ENCODE measurements at regions not wholly inside any gene's neighbourhood (a gene's known extent, or its start where the extent isn't known, plus 50 kb on each side); places are given as distances from the start of the nearest gene placed in this dataset.

DNA sequence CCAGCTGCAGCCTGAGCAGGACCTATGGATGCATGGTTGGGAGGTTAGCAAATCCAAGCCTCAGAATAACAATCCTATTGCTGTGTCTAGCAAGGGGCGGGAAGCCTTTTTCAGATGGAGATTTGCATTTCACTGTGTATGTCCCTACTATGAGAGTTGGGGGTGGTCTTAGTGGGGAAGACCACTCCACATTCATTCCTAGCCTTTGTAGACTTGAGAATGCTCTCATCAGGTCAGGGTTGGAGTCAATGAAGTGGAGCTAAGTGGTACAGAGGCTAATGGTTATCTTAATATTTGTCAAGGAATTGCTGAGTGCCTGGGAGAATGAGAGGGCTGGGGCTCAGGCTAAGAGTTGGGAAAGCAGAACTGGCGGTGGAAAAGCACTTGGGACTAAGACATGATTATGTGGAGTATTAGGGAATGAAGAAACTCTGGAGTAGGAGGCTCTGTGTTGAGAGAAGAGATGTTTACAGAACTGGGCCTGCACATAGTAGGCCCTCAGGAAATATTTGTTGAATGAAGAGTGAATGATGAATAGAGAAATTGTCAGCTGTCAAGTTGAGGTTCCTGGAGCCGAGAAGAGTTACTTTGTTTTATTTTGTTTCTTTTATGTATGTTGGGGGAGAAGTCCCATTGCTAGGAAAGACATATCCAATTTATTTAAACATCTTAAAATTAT, 175.5 kb upstream of the SPRY4 start:
- no peaks in the 10 kb centered on the region for H3K9me3 ChIP-seq (ENCODE audit: control insufficient read depth, low read length, poor library complexity, severe bottlenecking)
- no peak for ATAC-seq
- H3K27ac Mint-ChIP-seq, result no peak overlapping the region
- DNase-seq, result no peak
- H3K27me3 Mint-ChIP-seq, result no peaks in the 10 kb centered on the region
- no peaks in the 10 kb centered on the region for H3K4me1 Mint-ChIP-seq
- H3K4me3 Mint-ChIP-seq, result no peak overlapping the region
- H3K36me3 Mint-ChIP-seq (ENCODE audit: low read depth), result no peaks in the 10 kb centered on the region

- no peaks in the 10 kb centered on the region for H3K36me3 Mint-ChIP-seq (ENCODE audit: low read depth)
- H3K27ac Mint-ChIP-seq, result no peak overlapping the region
- H3K27me3 Mint-ChIP-seq, result no peaks in the 10 kb centered on the region
- no peak overlapping the region for H3K4me3 Mint-ChIP-seq
- H3K4me1 Mint-ChIP-seq, result no peaks in the 10 kb centered on the region
- ATAC-seq (no peak), DNase-seq (no peak)
- H3K9me3 ChIP-seq (ENCODE audit: control insufficient read depth, low read length, poor library complexity, severe bottlenecking), result no peaks in the 10 kb centered on the region
Observed at GRCh38 chr5:142499591-142500226, 174.9 kb upstream of the SPRY4 start.

- H3K27ac Mint-ChIP-seq, result no peak overlapping the region
- no peak for DNase-seq
- ATAC-seq, result no peak
- H3K4me1 Mint-ChIP-seq, result no peaks in the 10 kb centered on the region
- no peaks in the 10 kb centered on the region for H3K27me3 Mint-ChIP-seq
- no peaks in the 10 kb centered on the region for H3K9me3 ChIP-seq (ENCODE audit: control insufficient read depth, low read length, poor library complexity, severe bottlenecking)
- no peak overlapping the region for H3K4me3 Mint-ChIP-seq
- no peaks in the 10 kb centered on the region for H3K36me3 Mint-ChIP-seq (ENCODE audit: low read depth)
Observed at GRCh38 chr5:142498298-142498697, 173.5 kb upstream of the SPRY4 start.

GRCh38 chr5:142495531-142495930, 170.7 kb upstream of the SPRY4 start:
- Mint-ChIP-seq H3K4me3 (no peak overlapping the region), H3K27me3 (no peaks in the 10 kb centered on the region), H3K27ac (no peak overlapping the region), H3K36me3 (ENCODE audit: low read depth) (no peaks in the 10 kb centered on the region), H3K4me1 (no peaks in the 10 kb centered on the region)
- no peak for ATAC-seq
- H3K9me3 ChIP-seq (ENCODE audit: control insufficient read depth, low read length, poor library complexity, severe bottlenecking), result no peaks in the 10 kb centered on the region
- no peak for DNase-seq

DNA sequence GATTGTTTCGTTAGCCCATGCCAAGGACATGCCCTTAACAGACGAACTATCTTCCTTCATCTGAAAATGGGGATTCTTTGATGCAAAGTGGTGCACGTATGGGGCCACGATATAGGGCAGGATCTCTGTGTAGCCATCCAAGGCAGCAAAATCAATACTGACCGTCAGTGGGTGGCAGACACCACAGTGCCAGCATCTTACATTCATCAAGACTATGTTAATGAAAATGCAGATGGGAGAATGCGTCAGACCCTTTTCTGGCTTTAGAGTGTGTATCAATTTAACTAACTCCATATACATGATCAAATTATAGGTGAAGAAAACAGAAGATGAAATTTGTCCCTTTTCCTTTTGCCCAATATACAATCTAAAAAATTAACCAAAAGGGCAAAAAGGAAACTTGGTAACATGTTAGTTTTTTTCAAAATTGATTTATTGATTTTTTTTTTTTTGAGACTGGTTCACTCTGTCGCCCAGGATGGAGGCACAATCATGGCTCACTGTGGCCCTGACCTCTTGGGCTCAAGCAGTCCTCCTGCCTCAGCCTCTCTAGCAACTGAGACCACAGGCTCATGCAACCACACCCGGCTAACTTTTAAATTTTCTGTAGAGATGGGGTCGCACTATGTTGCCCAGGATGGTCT, 169.2 kb upstream of the SPRY4 start:
- Mint-ChIP-seq H3K4me1 (no peaks in the 10 kb centered on the region), H3K27me3 (no peaks in the 10 kb centered on the region)
- no peak for ATAC-seq

GRCh38 chr5:142492781-142493281, 168.0 kb upstream of the SPRY4 start:
- no peak for ATAC-seq
- no peak for DNase-seq
- no peaks in the 10 kb centered on the region for H3K9me3 ChIP-seq (ENCODE audit: control insufficient read depth, low read length, poor library complexity, severe bottlenecking)
- Mint-ChIP-seq H3K4me1 (no peaks in the 10 kb centered on the region), H3K27ac (no peak overlapping the region), H3K36me3 (ENCODE audit: low read depth) (no peaks in the 10 kb centered on the region), H3K27me3 (no peaks in the 10 kb centered on the region), H3K4me3 (no peak overlapping the region)

More for the DNA sequence above, 169.2 kb upstream of the SPRY4 start:
- H3K36me3 Mint-ChIP-seq (ENCODE audit: low read depth), result no peaks in the 10 kb centered on the region
- no peaks in the 10 kb centered on the region for H3K9me3 ChIP-seq (ENCODE audit: control insufficient read depth, low read length, poor library complexity, severe bottlenecking)
- no peak overlapping the region for H3K27ac Mint-ChIP-seq
- DNase-seq, result no peak
- H3K4me3 Mint-ChIP-seq, result no peak overlapping the region

DNA sequence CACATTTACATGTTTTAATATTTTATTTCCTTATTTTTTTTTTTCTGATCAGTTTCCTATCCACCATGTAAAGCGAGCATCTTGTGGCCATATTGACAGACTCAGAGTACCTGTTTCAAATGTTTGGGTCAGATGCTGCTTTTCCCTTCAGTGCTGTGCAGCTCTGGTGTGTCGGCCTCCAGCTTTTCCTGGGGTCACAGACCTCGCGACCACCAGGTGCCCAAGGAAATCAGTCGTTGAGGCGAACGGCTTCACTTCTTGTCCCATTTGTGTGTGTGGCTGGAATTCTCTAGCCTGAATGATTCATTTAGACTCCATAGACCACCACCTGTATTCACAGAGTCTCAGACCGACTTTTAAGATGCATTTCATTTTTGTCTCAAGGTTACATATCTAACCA, 166.9 kb upstream of the SPRY4 start:
- H3K9me3 ChIP-seq (ENCODE audit: control insufficient read depth, low read length, poor library complexity, severe bottlenecking), result no peaks in the 10 kb centered on the region
- H3K4me3 Mint-ChIP-seq, result no peak overlapping the region
- H3K27ac Mint-ChIP-seq, result no peak overlapping the region
- H3K36me3 Mint-ChIP-seq (ENCODE audit: low read depth), result no peaks in the 10 kb centered on the region
- no peak for ATAC-seq
- DNase-seq, result no peak
- H3K27me3 Mint-ChIP-seq, result no peaks in the 10 kb centered on the region
- H3K4me1 Mint-ChIP-seq, result no peaks in the 10 kb centered on the region

- no peaks in the 10 kb centered on the region for H3K4me1 Mint-ChIP-seq
- DNase-seq, result no peak
- no peaks in the 10 kb centered on the region for H3K27me3 Mint-ChIP-seq
- no peaks in the 10 kb centered on the region for H3K36me3 Mint-ChIP-seq (ENCODE audit: low read depth)
- H3K9me3 ChIP-seq (ENCODE audit: control insufficient read depth, low read length, poor library complexity, severe bottlenecking), result no peaks in the 10 kb centered on the region
- H3K27ac Mint-ChIP-seq, result no peak overlapping the region
- no peak overlapping the region for H3K4me3 Mint-ChIP-seq
- no peak for ATAC-seq
Observed at GRCh38 chr5:142491270-142491669, 166.4 kb upstream of the SPRY4 start.

DNA sequence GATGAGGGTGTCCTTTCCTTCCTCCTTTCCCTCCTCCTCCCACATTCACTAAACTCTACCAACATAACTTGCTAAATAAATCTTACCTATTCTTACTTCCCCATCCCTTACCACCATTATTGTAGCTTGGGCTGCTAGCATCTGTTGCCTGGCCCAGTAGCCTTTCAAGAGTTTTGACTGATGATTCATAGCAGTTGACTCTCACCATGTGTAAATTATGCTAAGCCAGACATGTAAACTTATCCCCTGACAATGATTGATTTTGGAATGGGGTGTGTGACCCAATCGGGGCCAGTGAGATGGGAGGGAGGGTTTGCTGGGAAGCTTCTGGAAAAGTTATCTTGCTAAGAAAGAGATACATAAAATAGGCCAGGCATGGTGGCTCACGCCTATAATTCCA, 161.8 kb upstream of the SPRY4 start:
- no peak overlapping the region for H3K4me3 Mint-ChIP-seq
- no peaks in the 10 kb centered on the region for H3K27me3 Mint-ChIP-seq
- H3K36me3 Mint-ChIP-seq (ENCODE audit: low read depth), result no peaks in the 10 kb centered on the region
- no peak for DNase-seq
- no peaks in the 10 kb centered on the region for H3K4me1 Mint-ChIP-seq
- no peak for ATAC-seq
- no peak overlapping the region for H3K27ac Mint-ChIP-seq
- H3K9me3 ChIP-seq (ENCODE audit: control insufficient read depth, low read length, poor library complexity, severe bottlenecking), result no peaks in the 10 kb centered on the region

DNA sequence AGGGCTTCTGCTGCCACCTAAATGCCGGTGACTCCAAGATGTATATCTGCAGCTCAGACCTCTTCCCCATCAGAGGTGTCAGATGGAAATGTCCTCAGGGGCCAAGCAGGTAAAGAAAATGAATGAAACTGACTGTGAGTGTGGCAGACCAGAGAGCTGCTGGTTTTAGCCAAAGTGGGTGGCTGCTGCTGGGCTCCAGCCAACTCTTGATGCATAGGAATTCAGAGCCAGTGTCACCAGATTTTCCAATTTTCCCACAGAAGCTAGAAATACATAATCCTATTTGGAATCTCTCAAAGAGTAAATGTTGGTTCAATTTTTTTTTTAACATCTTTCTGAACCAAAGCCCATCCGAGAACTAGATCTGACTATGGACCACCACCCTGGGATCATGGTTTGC, 161.2 kb upstream of the SPRY4 start:
- DNase-seq, result no peak
- ATAC-seq, result no peak
- no peaks in the 10 kb centered on the region for H3K4me1 Mint-ChIP-seq
- H3K27me3 Mint-ChIP-seq, result no peaks in the 10 kb centered on the region
- H3K36me3 Mint-ChIP-seq (ENCODE audit: low read depth), result no peaks in the 10 kb centered on the region
- no peak overlapping the region for H3K27ac Mint-ChIP-seq
- H3K9me3 ChIP-seq (ENCODE audit: control insufficient read depth, low read length, poor library complexity, severe bottlenecking), result no peaks in the 10 kb centered on the region
- no peak overlapping the region for H3K4me3 Mint-ChIP-seq

DNA sequence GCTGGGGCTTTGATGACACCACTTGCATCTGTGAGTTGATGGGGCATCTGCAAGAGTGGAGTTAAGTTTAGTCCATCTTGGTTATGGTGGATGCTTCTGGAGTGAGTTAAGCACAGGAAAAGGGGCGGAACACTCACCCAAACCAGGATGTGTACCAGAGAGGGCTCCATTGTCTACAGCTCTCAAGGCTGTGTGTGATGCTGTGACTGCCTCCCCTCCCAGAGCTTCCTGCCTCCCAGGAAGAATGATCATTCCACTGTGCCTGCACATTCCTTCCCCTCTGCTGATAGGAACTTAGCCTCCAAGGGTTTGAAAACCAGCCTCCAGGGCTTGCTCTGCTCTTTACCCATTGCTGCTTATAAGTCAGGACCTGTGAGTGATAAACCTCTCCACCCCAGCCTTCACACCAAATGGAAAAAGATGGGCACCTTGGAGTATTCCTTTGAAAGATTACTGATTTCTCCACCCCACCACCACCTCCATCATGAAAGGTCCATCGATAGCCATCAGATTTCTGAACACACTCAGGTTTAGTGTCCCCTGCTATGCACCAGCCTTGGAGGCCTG, 160.1 kb upstream of the SPRY4 start:
- H3K9me3 ChIP-seq (ENCODE audit: control insufficient read depth, low read length, poor library complexity, severe bottlenecking), result no peaks in the 10 kb centered on the region
- H3K27me3 Mint-ChIP-seq, result no peaks in the 10 kb centered on the region
- ATAC-seq, result no peak
- H3K36me3 Mint-ChIP-seq (ENCODE audit: low read depth), result no peaks in the 10 kb centered on the region
- no peak overlapping the region for H3K27ac Mint-ChIP-seq
- no peak for DNase-seq
- H3K4me3 Mint-ChIP-seq, result no peak overlapping the region
- H3K4me1 Mint-ChIP-seq, result no peaks in the 10 kb centered on the region

DNA sequence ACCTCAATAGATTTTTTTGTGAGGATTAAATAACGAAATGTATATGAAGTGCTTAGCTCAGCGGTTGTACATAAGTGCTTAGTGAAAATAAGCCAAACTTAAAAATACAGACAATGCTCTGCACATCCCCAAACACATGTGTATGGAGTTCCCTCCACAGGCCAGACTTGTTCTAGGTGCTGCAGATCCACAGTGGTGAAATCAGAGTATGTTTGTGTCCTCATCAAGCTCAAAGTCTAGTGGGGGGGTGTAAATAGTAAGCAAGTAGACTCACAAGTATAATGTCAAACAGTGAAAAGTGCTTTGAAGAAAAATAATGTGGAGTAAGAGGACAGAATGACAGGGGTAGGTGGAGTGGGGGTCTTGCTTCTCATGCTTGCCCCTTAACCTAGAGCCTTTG, 157.4 kb upstream of the SPRY4 start:
- Mint-ChIP-seq H3K4me3 (no peak overlapping the region), H3K4me1 (no peaks in the 10 kb centered on the region), H3K27ac (no peak overlapping the region), H3K27me3 (no peaks in the 10 kb centered on the region), H3K36me3 (ENCODE audit: low read depth) (peaks cover 2% of the 10 kb centered on the region)
- DNase-seq, result no peak
- ATAC-seq, result no peak
- no peaks in the 10 kb centered on the region for H3K9me3 ChIP-seq (ENCODE audit: control insufficient read depth, low read length, poor library complexity, severe bottlenecking)

DNA sequence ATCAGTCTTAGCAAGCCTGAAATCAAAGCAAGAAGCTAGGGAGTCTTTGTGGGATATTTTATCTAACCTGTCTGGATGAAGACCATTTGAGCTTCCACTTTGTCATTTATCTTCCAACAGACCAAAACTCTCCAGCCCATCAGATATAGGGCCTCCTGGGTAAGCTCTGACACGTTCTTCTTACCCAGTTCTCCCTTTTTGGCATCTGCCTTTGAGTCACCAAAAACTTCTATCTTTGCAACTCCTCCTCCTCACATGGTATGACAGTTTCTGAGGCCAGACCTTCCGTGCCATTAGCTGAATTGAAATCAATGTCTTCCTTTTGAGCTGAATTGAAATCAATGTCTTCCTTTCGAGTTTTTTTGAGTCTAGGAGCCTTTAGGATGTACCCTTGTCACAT, 156.6 kb upstream of the SPRY4 start:
- DNase-seq, result no peak
- no peak for ATAC-seq
- H3K27ac Mint-ChIP-seq, result no peak overlapping the region

More for the DNA sequence above, 156.6 kb upstream of the SPRY4 start:
- H3K27me3 Mint-ChIP-seq, result no peaks in the 10 kb centered on the region
- H3K4me1 Mint-ChIP-seq, result no peaks in the 10 kb centered on the region
- no peaks in the 10 kb centered on the region for H3K9me3 ChIP-seq (ENCODE audit: control insufficient read depth, low read length, poor library complexity, severe bottlenecking)
- peaks cover 2% of the 10 kb centered on the region for H3K36me3 Mint-ChIP-seq (ENCODE audit: low read depth)
- no peak overlapping the region for H3K4me3 Mint-ChIP-seq
